ENCODE measurements at regions not wholly inside any gene's neighbourhood (a gene's known extent, or its start where the extent isn't known, plus 50 kb on each side); places are given as distances from the start of the nearest gene placed in this dataset.
A peak's percentile ranks its signal among the peaks of the same experiment; 100 is the strongest.

GRCh38 chr3:61358364-61358763 is 107.1 kb upstream of the FHIT start:
- ATAC-seq, result peak; percentile 90
- no peak for TF ChIP-seq TOX (CRISPR knock-in tag; IDR thresholded peaks at IDR 0.05; ENCODE audit: borderline replicate concordance)
- peak; percentile 91 for TF ChIP-seq TCF4 (CRISPR knock-in tag; IDR thresholded peaks at IDR 0.05; ENCODE audit: borderline replicate concordance)
- TF ChIP-seq ZNF70 (CRISPR knock-in tag; IDR thresholded peaks at IDR 0.05), result no peak
- TF ChIP-seq POU6F1 (CRISPR knock-in tag; IDR thresholded peaks at IDR 0.05; ENCODE audit: borderline replicate concordance, low read depth), result no peak
- peak; percentile 78; the same call in 1 of the 2 replicates for TF ChIP-seq SNAI2 (CRISPR knock-in tag; IDR thresholded peaks at IDR 0.05)
- no peak for TF ChIP-seq ZNF8 (CRISPR knock-in tag; IDR thresholded peaks at IDR 0.05)
- peak; percentile 77; the same call in 1 of the 2 replicates for TF ChIP-seq GLIS3 (CRISPR knock-in tag; IDR thresholded peaks at IDR 0.05)
- no peak for TF ChIP-seq PATZ1 (CRISPR knock-in tag; IDR thresholded peaks at IDR 0.05; ENCODE audit: borderline replicate concordance)
- peak; percentile 74; the same call in 1 of the 2 replicates for TF ChIP-seq ESRRG (CRISPR knock-in tag; IDR thresholded peaks at IDR 0.05)
- no peak for TF ChIP-seq ZC3H10 (CRISPR knock-in tag; IDR thresholded peaks at IDR 0.05)
- no peak for TF ChIP-seq CSDC2 (CRISPR knock-in tag; IDR thresholded peaks at IDR 0.05)
- TF ChIP-seq CREB5 (CRISPR knock-in tag; IDR thresholded peaks at IDR 0.05; ENCODE audit: low read depth), result peak; percentile 44; the same call in 1 of the 2 replicates
- TF ChIP-seq TSHZ2 (CRISPR knock-in tag; IDR thresholded peaks at IDR 0.05), result peak; percentile 88; the same call in 1 of the 2 replicates
- 0 out of 2 replicates have a peak, but pooled peaks have one; percentile 9 for TF ChIP-seq PPARA (CRISPR knock-in tag; IDR thresholded peaks at IDR 0.05; ENCODE audit: borderline replicate concordance)
- no peak for TF ChIP-seq BACH2 (CRISPR knock-in tag; IDR thresholded peaks at IDR 0.05; ENCODE audit: borderline replicate concordance)
- peak; percentile 88 for TF ChIP-seq ISL1 (CRISPR knock-in tag; IDR thresholded peaks at IDR 0.05)
- TF ChIP-seq ZFP30 (CRISPR knock-in tag; IDR thresholded peaks at IDR 0.05), result no peak
- no peak for TF ChIP-seq OSR1 (CRISPR knock-in tag; IDR thresholded peaks at IDR 0.05)
- TF ChIP-seq RARB (CRISPR knock-in tag; IDR thresholded peaks at IDR 0.05), result no peak
- no peak for TF ChIP-seq ARNTL (CRISPR knock-in tag; IDR thresholded peaks at IDR 0.05; ENCODE audit: borderline replicate concordance, low read depth)
- TF ChIP-seq ZNF565 (CRISPR knock-in tag; conservative IDR thresholded peaks at IDR 0.05; ENCODE audit: low read depth), result no peak
- TF ChIP-seq CSRNP3 (CRISPR knock-in tag; IDR thresholded peaks at IDR 0.05), result peak; percentile 63; the same call in 1 of the 2 replicates
- TF ChIP-seq ZFP3 (CRISPR knock-in tag; IDR thresholded peaks at IDR 0.05), result 0 out of 2 replicates have a peak, but pooled peaks have one; percentile 46

- ATAC-seq, result no peak
- TF ChIP-seq PPARA (CRISPR knock-in tag; IDR thresholded peaks at IDR 0.05; ENCODE audit: borderline replicate concordance) (no peak), SNAI2 (CRISPR knock-in tag; IDR thresholded peaks at IDR 0.05) (no peak), CSDC2 (CRISPR knock-in tag; IDR thresholded peaks at IDR 0.05) (no peak), ARNTL (CRISPR knock-in tag; IDR thresholded peaks at IDR 0.05; ENCODE audit: borderline replicate concordance, low read depth) (no peak), PATZ1 (CRISPR knock-in tag; IDR thresholded peaks at IDR 0.05; ENCODE audit: borderline replicate concordance) (no peak), OSR1 (CRISPR knock-in tag; IDR thresholded peaks at IDR 0.05) (no peak), TCF4 (CRISPR knock-in tag; IDR thresholded peaks at IDR 0.05; ENCODE audit: borderline replicate concordance) (no peak), GLIS3 (CRISPR knock-in tag; IDR thresholded peaks at IDR 0.05) (no peak), ZC3H10 (CRISPR knock-in tag; IDR thresholded peaks at IDR 0.05) (no peak), CREB5 (CRISPR knock-in tag; IDR thresholded peaks at IDR 0.05; ENCODE audit: low read depth) (no peak), TOX (CRISPR knock-in tag; IDR thresholded peaks at IDR 0.05; ENCODE audit: borderline replicate concordance) (no peak), ZNF70 (CRISPR knock-in tag; IDR thresholded peaks at IDR 0.05) (no peak), ZNF8 (CRISPR knock-in tag; IDR thresholded peaks at IDR 0.05) (no peak), ZNF565 (CRISPR knock-in tag; conservative IDR thresholded peaks at IDR 0.05; ENCODE audit: low read depth) (no peak)
Observed at GRCh38 chr3:61360297-61360965, 109.2 kb upstream of the FHIT start.
